HL-60 (cell line): ENCODE measurements at regions not wholly inside any gene's neighbourhood (a gene's known extent, or its start where the extent isn't known, plus 50 kb on each side); places are given as distances from the start of the nearest gene placed in this dataset.

Experiments
- DNase-seq, 2 experiments: peaks; one replicate each; pipeline ENCODE4 v3.0.0-alpha.2; 2010 to 2020; ENCODE audit warnings: low read depth in 1 of 2, low spot score in 1 of 2
- H3K27ac ChIP-seq: fragments of 250-450 bp; sonication (Bioruptor Pico); replicated peaks from 2 replicates; pipeline ENCODE4 v1.5.1; 2020; ENCODE audit warnings: mild to moderate bottlenecking, moderate library complexity
- H3K27me3 ChIP-seq: fragments of 250-450 bp; sonication (Bioruptor Pico); 2 replicates; pipeline ENCODE4 v1.5.1; 2021; ENCODE audit warnings: mild to moderate bottlenecking, moderate library complexity; ENCODE audit not compliant: insufficient read depth, poor library complexity, severe bottlenecking
- H3K4me3 ChIP-seq: replicated peaks from 2 replicates; pipeline ENCODE4 v1.5.1; 2011; ENCODE audit warnings: mild to moderate bottlenecking, control low read depth, low read length; ENCODE audit not compliant: insufficient read depth
- GABPA ChIP-seq: IDR thresholded peaks from 2 replicates; pipeline ENCODE4 v1.6.1; 2012; ENCODE audit warnings: low read depth
- POLR2AphosphoS5 ChIP-seq: IDR thresholded peaks from 2 replicates; pipeline ENCODE4 v1.6.1; 2012; ENCODE audit warnings: low read depth
- SPI1 ChIP-seq: IDR thresholded peaks from 2 replicates; pipeline ENCODE4 v1.6.1; 2012; ENCODE audit warnings: low read depth, mild to moderate bottlenecking, borderline replicate concordance
- TF ChIP-seq, protein P1 (sequence below): IDR thresholded peaks from 2 replicates; pipeline ENCODE4 v1.6.1; 2012; ENCODE audit warnings: low read depth; ENCODE audit not compliant: insufficient replicate concordance
- TF ChIP-seq, protein P2 (sequence below): IDR thresholded peaks from one replicate; pipeline ENCODE4 v1.5.1; 2011; ENCODE audit warnings: low read length, control low read depth, inconsistent platforms; ENCODE audit not compliant: insufficient read depth

DNA sequence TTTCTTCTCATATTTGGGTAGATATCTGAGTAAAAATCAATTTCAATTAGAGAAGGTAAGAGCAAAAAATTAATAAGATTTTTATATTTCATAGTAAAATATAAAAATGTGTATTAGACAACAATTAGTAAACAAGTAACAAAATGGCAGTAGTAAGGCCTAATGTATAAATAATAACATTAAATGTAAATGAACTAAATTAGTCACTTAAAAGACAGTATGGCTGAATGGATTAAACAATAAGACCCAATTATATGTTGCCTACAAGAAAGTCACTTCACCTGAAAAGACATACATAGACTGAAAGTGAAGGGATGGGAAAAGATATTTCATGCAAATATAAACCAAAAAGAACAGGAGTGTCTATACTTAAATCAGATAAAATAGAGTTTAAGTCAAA lies 147.6 kb downstream of the TRMT11 start:
- Histone ChIP-seq H3K27ac (no peak overlapping the region), H3K4me3 (no peak overlapping the region), H3K27me3 (no peaks in the 10 kb centered on the region)
- DNase-seq: no peak
- TF ChIP-seq, protein P1, sequence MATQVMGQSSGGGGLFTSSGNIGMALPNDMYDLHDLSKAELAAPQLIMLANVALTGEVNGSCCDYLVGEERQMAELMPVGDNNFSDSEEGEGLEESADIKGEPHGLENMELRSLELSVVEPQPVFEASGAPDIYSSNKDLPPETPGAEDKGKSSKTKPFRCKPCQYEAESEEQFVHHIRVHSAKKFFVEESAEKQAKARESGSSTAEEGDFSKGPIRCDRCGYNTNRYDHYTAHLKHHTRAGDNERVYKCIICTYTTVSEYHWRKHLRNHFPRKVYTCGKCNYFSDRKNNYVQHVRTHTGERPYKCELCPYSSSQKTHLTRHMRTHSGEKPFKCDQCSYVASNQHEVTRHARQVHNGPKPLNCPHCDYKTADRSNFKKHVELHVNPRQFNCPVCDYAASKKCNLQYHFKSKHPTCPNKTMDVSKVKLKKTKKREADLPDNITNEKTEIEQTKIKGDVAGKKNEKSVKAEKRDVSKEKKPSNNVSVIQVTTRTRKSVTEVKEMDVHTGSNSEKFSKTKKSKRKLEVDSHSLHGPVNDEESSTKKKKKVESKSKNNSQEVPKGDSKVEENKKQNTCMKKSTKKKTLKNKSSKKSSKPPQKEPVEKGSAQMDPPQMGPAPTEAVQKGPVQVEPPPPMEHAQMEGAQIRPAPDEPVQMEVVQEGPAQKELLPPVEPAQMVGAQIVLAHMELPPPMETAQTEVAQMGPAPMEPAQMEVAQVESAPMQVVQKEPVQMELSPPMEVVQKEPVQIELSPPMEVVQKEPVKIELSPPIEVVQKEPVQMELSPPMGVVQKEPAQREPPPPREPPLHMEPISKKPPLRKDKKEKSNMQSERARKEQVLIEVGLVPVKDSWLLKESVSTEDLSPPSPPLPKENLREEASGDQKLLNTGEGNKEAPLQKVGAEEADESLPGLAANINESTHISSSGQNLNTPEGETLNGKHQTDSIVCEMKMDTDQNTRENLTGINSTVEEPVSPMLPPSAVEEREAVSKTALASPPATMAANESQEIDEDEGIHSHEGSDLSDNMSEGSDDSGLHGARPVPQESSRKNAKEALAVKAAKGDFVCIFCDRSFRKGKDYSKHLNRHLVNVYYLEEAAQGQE: no peak
- TF ChIP-seq, protein P2, sequence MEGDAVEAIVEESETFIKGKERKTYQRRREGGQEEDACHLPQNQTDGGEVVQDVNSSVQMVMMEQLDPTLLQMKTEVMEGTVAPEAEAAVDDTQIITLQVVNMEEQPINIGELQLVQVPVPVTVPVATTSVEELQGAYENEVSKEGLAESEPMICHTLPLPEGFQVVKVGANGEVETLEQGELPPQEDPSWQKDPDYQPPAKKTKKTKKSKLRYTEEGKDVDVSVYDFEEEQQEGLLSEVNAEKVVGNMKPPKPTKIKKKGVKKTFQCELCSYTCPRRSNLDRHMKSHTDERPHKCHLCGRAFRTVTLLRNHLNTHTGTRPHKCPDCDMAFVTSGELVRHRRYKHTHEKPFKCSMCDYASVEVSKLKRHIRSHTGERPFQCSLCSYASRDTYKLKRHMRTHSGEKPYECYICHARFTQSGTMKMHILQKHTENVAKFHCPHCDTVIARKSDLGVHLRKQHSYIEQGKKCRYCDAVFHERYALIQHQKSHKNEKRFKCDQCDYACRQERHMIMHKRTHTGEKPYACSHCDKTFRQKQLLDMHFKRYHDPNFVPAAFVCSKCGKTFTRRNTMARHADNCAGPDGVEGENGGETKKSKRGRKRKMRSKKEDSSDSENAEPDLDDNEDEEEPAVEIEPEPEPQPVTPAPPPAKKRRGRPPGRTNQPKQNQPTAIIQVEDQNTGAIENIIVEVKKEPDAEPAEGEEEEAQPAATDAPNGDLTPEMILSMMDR: no peak
- TF ChIP-seq GABPA: no peak
- no peak for TF ChIP-seq POLR2AphosphoS5
- TF ChIP-seq SPI1: no peak

DNA sequence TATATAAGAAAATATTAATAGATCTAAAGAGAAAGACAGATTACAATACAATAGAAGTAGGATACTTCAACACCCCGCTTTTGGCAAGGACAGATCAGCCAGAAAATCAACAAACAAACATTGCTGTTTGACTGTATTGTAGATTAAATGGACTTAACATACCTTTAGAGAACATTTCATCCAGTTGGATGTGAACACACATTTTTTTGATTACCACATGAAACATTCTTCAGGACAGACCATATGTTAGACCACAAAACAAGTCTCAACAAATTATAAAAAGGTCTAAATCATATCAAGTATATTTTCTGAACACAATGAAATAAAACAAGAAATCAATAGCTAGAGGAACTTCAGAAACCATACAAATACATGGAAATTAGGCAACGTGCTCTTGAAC lies 148.2 kb downstream of the TRMT11 start:
- TF ChIP-seq GABPA (no peak), POLR2AphosphoS5 (no peak), SPI1 (no peak)
- TF ChIP-seq, protein P2: no peak
- TF ChIP-seq, protein P1: no peak
- Histone ChIP-seq H3K4me3 (no peak overlapping the region), H3K27ac (no peak overlapping the region)

DNA sequence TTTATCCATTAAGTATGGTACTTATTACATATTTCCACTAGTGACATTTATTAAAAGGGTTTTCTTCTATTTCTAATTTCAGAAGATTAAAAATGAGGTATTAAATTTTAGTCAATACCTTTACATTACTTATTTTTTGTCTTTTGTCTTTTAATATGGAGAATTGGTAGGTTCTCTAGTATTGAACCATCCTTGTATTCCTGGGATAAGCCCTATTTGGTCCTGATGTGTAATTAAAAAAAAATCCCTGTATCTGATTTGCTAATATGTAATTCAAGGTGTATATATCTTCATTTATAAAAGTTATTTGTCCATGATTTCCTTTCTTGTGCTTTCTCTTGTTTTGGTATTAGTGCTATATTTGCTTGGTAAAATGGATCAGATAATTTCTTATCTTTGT lies 153.7 kb downstream of the TRMT11 start:
- TF ChIP-seq GABPA (no peak), SPI1 (no peak), POLR2AphosphoS5 (no peak)
- TF ChIP-seq, protein P1: no peak
- TF ChIP-seq, protein P2: no peak
- Histone ChIP-seq H3K27me3 (no peaks in the 10 kb centered on the region), H3K27ac (no peak overlapping the region), H3K4me3 (no peak overlapping the region)
- no peak for DNase-seq

More for the DNA sequence above, 148.2 kb downstream of the TRMT11 start:
- H3K27me3 ChIP-seq: no peaks in the 10 kb centered on the region
- no peak for DNase-seq
